ENCODE measurements at regions not wholly inside any gene's neighbourhood (a gene's known extent, or its start where the extent isn't known, plus 50 kb on each side); places are given as distances from the start of the nearest gene placed in this dataset.

GRCh38 chr10:6348096-6348874 lies 145.6 kb downstream of the PFKFB3 start:
- FAIRE-seq (no peak), DNase-seq (ENCODE audit: insufficient read length, low spot score) (no peak)
- no peak for TF ChIP-seq POLR2A (IDR thresholded peaks at IDR 0.05; ENCODE audit: low read depth, low read length)

GRCh38 chr10:6349846-6350535 lies 147.3 kb downstream of the PFKFB3 start:
- TF ChIP-seq POLR2A (IDR thresholded peaks at IDR 0.05; ENCODE audit: low read depth, low read length), result no peak
- FAIRE-seq, result no peak
- no peak for DNase-seq (ENCODE audit: insufficient read length, low spot score)

- DNase-seq (ENCODE audit: insufficient read length, low spot score) (no peak), FAIRE-seq (no peak)
- TF ChIP-seq POLR2A (IDR thresholded peaks at IDR 0.05; ENCODE audit: low read depth, low read length), result no peak
Measured at GRCh38 chr10:6350609-6351008, 147.9 kb downstream of the PFKFB3 start.

GRCh38 chr10:6351495-6351894 lies 148.8 kb downstream of the PFKFB3 start:
- no peak for TF ChIP-seq POLR2A (IDR thresholded peaks at IDR 0.05; ENCODE audit: low read depth, low read length)
- FAIRE-seq, result no peak
- DNase-seq (ENCODE audit: insufficient read length, low spot score), result no peak

GRCh38 chr10:6353526-6353925 lies 150.8 kb downstream of the PFKFB3 start:
- no peak for TF ChIP-seq POLR2A (IDR thresholded peaks at IDR 0.05; ENCODE audit: low read depth, low read length)
- no peak for FAIRE-seq
- no peak for DNase-seq (ENCODE audit: insufficient read length, low spot score)

- FAIRE-seq (no peak), DNase-seq (ENCODE audit: insufficient read length, low spot score) (no peak)
- no peak for TF ChIP-seq POLR2A (IDR thresholded peaks at IDR 0.05; ENCODE audit: low read depth, low read length)
Measured at GRCh38 chr10:6354168-6354772, 151.5 kb downstream of the PFKFB3 start.

- no peak for TF ChIP-seq POLR2A (IDR thresholded peaks at IDR 0.05; ENCODE audit: low read depth, low read length)
- DNase-seq (ENCODE audit: insufficient read length, low spot score) (no peak), FAIRE-seq (no peak)
Measured at GRCh38 chr10:6356280-6356793, 153.6 kb downstream of the PFKFB3 start.

GRCh38 chr10:6361869-6362268 lies 159.1 kb downstream of the PFKFB3 start:
- DNase-seq (ENCODE audit: insufficient read length, low spot score) (no peak), FAIRE-seq (no peak)
- TF ChIP-seq POLR2A (IDR thresholded peaks at IDR 0.05; ENCODE audit: low read depth, low read length), result no peak

GRCh38 chr10:6362879-6363278 lies 160.1 kb downstream of the PFKFB3 start:
- FAIRE-seq, result no peak
- no peak for DNase-seq (ENCODE audit: insufficient read length, low spot score)
- no peak for TF ChIP-seq POLR2A (IDR thresholded peaks at IDR 0.05; ENCODE audit: low read depth, low read length)

- FAIRE-seq, result no peak
- no peak for DNase-seq (ENCODE audit: insufficient read length, low spot score)
- TF ChIP-seq POLR2A (IDR thresholded peaks at IDR 0.05; ENCODE audit: low read depth, low read length), result no peak
Measured at GRCh38 chr10:6363511-6363910, 160.8 kb downstream of the PFKFB3 start.

- FAIRE-seq, result no peak
- DNase-seq (ENCODE audit: insufficient read length, low spot score), result no peak
- TF ChIP-seq POLR2A (IDR thresholded peaks at IDR 0.05; ENCODE audit: low read depth, low read length), result no peak
Measured at GRCh38 chr10:6364283-6364682, 161.6 kb downstream of the PFKFB3 start.

- DNase-seq (ENCODE audit: insufficient read length, low spot score) (no peak), FAIRE-seq (no peak)
- TF ChIP-seq POLR2A (IDR thresholded peaks at IDR 0.05; ENCODE audit: low read depth, low read length), result no peak
Measured at GRCh38 chr10:6364893-6365292, 162.2 kb downstream of the PFKFB3 start.

GRCh38 chr10:6365384-6365783 lies 162.7 kb downstream of the PFKFB3 start:
- DNase-seq (ENCODE audit: insufficient read length, low spot score), result no peak
- FAIRE-seq, result no peak
- no peak for TF ChIP-seq POLR2A (IDR thresholded peaks at IDR 0.05; ENCODE audit: low read depth, low read length)

All from H54 (cell line).